ENCODE measurements at regions not wholly inside any gene's neighbourhood (a gene's known extent, or its start where the extent isn't known, plus 50 kb on each side); places are given as distances from the start of the nearest gene placed in this dataset.

DNA sequence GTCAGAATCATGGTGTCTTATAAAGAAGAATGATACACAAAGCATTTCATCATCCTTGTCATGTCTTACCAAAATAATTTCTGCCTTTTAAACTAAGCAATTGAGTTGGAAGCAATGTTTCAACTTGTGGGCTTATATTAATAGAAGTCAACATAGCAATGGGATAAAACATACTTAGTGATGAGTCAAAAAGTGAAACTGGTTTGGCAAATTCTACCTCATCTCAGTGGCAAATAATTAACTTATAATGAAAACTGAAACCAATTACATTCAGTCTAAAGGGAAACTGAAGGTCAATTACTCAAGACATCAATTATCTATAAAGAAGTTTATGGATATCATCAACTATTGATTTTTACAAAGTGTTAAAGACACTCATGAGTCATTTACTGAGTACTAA, 463.8 kb downstream of the BMP2 start (continued):
- TF ChIP-seq ZBTB20 (tag by site-specific recombination; IDR thresholded peaks at IDR 0.05) (no peak), ZNF560 (tag by site-specific recombination; IDR thresholded peaks at IDR 0.05; ENCODE audit: borderline replicate concordance) (no peak), ZNF623 (tag by site-specific recombination; IDR thresholded peaks at IDR 0.05) (no peak), ZNF518A (tag by site-specific recombination; conservative IDR thresholded peaks at IDR 0.05; ENCODE audit: low read depth) (no peak), EGR2 (tag by site-specific recombination; IDR thresholded peaks at IDR 0.05; ENCODE audit: low read depth) (no peak), ZBTB11 (tag by site-specific recombination; conservative IDR thresholded peaks at IDR 0.05; ENCODE audit: low read depth) (no peak), ZNF555 (tag by site-specific recombination; conservative IDR thresholded peaks at IDR 0.05) (no peak), ZNF76 (tag by site-specific recombination; IDR thresholded peaks at IDR 0.05; ENCODE audit: borderline replicate concordance, low read depth) (no peak)
- TF ChIP-seq, protein P1, sequence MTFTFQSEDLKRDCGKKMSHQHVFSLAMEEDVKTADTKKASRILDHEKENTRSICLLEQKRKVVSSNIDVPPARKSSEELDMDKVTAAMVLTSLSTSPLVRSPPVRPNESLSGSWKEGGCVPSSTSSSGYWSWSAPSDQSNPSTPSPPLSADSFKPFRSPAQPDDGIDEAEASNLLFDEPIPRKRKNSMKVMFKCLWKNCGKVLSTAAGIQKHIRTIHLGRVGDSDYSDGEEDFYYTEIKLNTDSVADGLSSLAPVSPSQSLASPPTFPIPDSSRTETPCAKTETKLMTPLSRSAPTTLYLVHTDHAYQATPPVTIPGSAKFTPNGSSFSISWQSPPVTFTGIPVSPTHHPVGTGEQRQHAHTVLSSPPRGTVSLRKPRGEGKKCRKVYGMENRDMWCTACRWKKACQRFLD (tag by site-specific recombination; IDR thresholded peaks at IDR 0.05): no peak
- TF ChIP-seq, protein P2, sequence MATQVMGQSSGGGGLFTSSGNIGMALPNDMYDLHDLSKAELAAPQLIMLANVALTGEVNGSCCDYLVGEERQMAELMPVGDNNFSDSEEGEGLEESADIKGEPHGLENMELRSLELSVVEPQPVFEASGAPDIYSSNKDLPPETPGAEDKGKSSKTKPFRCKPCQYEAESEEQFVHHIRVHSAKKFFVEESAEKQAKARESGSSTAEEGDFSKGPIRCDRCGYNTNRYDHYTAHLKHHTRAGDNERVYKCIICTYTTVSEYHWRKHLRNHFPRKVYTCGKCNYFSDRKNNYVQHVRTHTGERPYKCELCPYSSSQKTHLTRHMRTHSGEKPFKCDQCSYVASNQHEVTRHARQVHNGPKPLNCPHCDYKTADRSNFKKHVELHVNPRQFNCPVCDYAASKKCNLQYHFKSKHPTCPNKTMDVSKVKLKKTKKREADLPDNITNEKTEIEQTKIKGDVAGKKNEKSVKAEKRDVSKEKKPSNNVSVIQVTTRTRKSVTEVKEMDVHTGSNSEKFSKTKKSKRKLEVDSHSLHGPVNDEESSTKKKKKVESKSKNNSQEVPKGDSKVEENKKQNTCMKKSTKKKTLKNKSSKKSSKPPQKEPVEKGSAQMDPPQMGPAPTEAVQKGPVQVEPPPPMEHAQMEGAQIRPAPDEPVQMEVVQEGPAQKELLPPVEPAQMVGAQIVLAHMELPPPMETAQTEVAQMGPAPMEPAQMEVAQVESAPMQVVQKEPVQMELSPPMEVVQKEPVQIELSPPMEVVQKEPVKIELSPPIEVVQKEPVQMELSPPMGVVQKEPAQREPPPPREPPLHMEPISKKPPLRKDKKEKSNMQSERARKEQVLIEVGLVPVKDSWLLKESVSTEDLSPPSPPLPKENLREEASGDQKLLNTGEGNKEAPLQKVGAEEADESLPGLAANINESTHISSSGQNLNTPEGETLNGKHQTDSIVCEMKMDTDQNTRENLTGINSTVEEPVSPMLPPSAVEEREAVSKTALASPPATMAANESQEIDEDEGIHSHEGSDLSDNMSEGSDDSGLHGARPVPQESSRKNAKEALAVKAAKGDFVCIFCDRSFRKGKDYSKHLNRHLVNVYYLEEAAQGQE (tag by site-specific recombination; IDR thresholded peaks at IDR 0.05): no peak

DNA sequence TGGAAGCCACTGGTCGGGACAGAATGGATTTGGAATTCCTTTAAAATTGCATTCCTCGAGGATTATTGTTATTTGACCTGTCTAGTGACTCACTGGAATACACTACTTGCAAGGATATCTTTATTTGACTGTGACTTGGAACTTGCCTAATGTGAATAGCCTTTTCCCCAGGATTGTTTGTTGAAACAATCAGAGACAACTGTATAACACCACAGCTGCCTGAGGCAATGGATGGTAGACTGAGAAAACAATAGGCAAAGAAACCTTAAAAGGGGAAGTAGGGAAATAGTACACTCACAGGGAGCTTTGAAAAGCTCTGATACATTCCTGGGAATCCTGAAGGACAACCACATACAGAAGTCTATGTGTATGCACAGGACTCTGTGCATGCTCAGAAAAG, 465.3 kb downstream of the BMP2 start:
- no peaks in the 10 kb centered on the region for H3K36me3 ChIP-seq (ENCODE audit: control insufficient read depth in 2 of 2, insufficient read depth in 1 of 2, low read length in 2 of 2)
- no peaks in the 10 kb centered on the region for H3K4me1 ChIP-seq (ENCODE audit: control insufficient read depth, insufficient read depth, low read length)
- H3K4me3 ChIP-seq (ENCODE audit: low read depth, low read length): no peak overlapping the region
- no peaks in the 10 kb centered on the region for H3K9me3 ChIP-seq (ENCODE audit: control insufficient read depth, insufficient read depth, low read depth, low read length)
- TF ChIP-seq ZBTB48 (tag by site-specific recombination; IDR thresholded peaks at IDR 0.05) (no peak), ZNF555 (tag by site-specific recombination; conservative IDR thresholded peaks at IDR 0.05) (no peak)
- H3K27ac ChIP-seq (ENCODE audit: extremely low read depth, low read depth, low read length): no peak overlapping the region
- ChIA-PET CTCF (no interaction called here), POLR2A (no interaction called here)
